ENCODE measurements at regions not wholly inside any gene's neighbourhood (a gene's known extent, or its start where the extent isn't known, plus 50 kb on each side); places are given as distances from the start of the nearest gene placed in this dataset.
A peak's percentile ranks its signal among the peaks of the same experiment; 100 is the strongest.
"Not testable (repeated sequence)": the region's sequence is repeated elsewhere in the genome, so short reads cannot be mapped to it uniquely, and the experiment has no call there.

- no peak for DNase-seq
- intact Hi-C loops (cut with DNase I), result no loop called here
These were observed 105.8 kb upstream of the SPOPL start for GRCh38 chr2:138395565-138396306.

GRCh38 chr2:138396843-138397242 is 104.7 kb upstream of the SPOPL start:
- no peak for DNase-seq
- intact Hi-C loops (cut with DNase I), result no loop called here

DNA sequence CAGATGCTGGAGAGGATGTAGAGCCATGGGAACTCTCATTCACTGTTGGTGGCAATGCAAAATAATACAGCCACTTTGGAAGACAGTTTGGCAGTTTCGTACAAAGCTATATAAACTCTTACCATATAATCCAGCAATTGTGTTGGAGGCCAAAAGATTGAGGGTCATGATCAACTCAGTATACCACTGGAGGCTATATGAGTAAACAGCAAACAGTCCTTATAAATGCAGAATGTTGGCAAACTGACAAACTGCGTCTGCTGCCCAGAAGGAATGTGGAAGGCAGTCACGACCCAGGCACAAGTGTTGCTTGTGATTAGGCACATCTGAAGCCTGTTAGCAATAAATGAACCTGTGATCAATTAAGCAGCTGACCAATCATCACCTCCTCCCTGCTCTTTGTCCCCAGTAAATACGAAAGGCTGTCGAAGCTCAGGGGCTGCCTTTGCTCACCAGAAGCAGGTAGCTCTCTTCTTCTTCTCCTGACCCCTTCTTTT is 98.1 kb upstream of the SPOPL start:
- intact Hi-C loops (cut with DNase I), result no loop called here
- DNase-seq, result no peak

DNA sequence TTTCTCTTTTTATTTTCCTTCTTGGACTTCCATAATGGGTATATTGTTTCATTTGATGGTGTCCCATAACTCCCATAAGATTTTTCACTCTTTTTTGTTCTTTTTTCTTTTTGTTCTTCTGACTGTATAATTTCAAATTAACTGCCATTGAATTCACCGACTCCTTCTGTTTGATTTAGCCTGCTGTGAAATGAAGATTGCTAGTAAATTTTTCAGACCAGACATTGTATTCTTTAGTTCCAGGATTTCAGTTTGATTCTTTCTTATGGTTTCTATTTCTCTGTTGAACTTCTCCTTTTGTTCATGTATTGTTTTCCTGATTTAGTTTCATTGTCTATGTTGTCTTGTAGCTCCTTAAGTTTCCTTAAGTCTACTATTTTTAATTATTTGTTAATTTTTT is 87.6 kb upstream of the SPOPL start:
- DNase-seq, result no peak
- intact Hi-C loops (cut with DNase I), result no loop called here

DNA sequence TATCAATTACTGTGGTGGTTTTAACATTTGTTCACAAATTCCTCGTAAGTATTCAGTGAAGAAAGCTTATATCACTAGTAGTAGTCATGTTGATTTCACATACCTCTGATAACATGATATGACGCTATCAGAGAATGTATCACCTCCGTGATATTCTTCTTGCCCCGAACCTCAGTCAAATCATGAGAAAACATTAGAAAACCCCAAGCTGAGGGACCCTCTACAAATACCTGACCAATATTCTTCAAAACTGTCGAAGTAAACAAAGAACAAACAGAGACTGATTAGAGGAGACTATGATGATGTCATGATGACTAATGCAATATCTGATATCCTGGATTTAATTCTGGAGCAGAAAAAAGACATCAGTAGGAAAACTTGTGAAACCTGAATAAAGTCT is 85.6 kb upstream of the SPOPL start:
- intact Hi-C loops (cut with DNase I), result no loop called here
- DNase-seq, result no peak

DNA sequence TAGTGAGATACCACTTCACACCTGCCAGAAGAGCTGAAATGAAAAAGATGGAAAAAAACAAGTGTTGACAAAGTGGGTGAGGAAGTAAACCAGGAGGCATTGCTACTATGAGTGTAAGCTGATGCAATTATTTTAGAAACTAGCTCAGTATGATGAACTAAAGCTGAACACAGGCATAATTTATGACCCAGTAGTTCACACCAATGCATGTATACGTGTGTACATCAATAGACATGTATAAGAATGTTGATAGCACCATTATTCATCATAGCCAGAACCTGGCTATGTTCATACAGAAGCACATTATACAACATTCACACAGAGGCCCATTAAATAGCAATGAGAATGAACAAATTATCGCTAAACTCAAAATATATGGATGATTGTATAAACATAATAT is 83.1 kb upstream of the SPOPL start:
- intact Hi-C loops (cut with DNase I), result no loop called here
- DNase-seq, result no peak

GRCh38 chr2:138421315-138421970 is 80.1 kb upstream of the SPOPL start:
- no peak for DNase-seq
- intact Hi-C loops (cut with DNase I), result no loop called here

DNA sequence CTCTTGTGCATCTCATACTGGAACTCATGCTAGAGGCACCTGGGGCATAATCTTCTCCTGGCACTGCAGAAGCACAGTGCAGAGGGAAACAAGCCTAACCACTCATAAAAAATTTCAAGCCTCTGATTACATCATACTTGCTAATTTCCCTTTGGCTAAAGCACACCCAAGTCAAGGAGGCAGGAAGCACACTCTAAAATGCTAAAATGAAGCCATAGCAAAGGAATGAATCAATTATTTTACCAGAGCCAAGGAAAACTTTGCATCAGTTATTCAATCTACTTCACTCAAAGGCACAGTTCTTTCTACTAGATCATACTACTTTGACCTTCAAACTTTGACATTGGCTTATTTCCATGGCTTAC is 79.6 kb upstream of the SPOPL start:
- intact Hi-C loops (cut with DNase I), result no loop called here

GRCh38 chr2:138423198-138423597 is 78.4 kb upstream of the SPOPL start:
- intact Hi-C loops (cut with DNase I), result no loop called here
- no peak for DNase-seq

More for the DNA sequence above, 79.6 kb upstream of the SPOPL start:
- DNase-seq, result no peak

DNA sequence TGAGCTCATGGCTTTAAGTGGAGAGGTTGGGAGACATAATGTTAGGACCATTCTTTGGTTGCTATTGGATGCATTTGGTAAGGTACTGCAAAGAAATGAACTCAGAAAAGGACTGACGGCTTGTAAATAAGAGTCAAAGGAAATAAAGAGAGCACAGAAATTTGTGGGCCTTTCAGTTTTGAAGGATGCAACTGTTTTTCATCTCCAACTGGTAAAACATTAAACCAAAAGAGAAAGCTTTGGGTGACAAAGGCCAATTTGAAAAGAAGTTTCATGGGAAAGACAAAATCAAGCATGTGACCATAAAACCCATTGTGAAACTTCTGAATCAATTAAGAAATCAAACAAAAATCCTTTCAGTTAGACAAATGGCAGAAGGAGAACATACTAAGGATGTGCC is 77.8 kb upstream of the SPOPL start:
- intact Hi-C loops (cut with DNase I), result no loop called here
- DNase-seq, result no peak

- no peak for DNase-seq
- intact Hi-C loops (cut with DNase I), result no loop called here
These were observed 77.0 kb upstream of the SPOPL start for GRCh38 chr2:138424436-138425140.

DNA sequence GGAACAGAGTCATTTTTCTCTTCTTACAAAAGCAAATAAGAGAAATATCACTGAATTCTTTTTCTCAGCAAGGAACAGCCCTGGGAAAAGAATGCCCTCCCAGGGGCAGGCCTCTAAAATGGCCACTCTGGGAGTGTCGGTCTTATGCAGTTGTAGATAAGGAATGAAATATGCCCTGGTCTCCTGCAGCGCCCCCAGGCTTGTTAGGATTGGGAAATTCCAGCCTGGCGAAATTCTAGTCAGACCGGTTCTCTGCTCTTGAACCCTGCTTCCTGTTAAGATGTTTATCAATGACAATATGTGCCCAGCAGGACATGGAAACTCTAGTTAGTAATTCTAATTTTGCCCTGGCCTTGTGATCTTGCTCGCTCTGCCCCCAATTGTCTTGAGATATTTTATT is 75.5 kb upstream of the SPOPL start:
- intact Hi-C loops (cut with DNase I); DNase-seq: not testable (repeated sequence)

- intact Hi-C loops (cut with DNase I), result no loop called here
- DNase-seq, result no peak
These were observed 72.7 kb upstream of the SPOPL start for GRCh38 chr2:138428710-138429440.

- DNase-seq, result no peak
- intact Hi-C loops (cut with DNase I), result no loop called here
These were observed 71.4 kb upstream of the SPOPL start for GRCh38 chr2:138430181-138430580.

DNA sequence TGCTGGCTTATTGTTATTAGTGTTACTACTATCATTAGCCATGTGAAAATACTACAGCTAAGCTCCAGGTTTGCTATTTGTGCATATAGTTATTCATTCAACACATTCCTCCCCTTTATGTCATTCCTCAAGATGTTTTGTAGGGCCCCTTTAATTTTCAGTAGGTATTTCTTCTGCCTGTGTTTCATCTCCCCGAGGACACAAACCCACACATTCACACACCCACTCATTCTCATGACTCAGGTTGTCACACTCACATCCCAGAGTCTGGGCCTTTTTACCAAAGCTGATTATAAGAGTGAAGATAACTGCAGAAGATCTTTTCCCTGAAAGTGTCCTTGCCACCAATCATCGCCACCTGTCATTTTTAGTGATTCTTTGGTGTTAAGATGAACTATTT is 68.6 kb upstream of the SPOPL start:
- intact Hi-C loops (cut with DNase I), result no loop called here
- DNase-seq, result peak in 35 of 42 donors; percentile 6 to 77 (median 42)

DNA sequence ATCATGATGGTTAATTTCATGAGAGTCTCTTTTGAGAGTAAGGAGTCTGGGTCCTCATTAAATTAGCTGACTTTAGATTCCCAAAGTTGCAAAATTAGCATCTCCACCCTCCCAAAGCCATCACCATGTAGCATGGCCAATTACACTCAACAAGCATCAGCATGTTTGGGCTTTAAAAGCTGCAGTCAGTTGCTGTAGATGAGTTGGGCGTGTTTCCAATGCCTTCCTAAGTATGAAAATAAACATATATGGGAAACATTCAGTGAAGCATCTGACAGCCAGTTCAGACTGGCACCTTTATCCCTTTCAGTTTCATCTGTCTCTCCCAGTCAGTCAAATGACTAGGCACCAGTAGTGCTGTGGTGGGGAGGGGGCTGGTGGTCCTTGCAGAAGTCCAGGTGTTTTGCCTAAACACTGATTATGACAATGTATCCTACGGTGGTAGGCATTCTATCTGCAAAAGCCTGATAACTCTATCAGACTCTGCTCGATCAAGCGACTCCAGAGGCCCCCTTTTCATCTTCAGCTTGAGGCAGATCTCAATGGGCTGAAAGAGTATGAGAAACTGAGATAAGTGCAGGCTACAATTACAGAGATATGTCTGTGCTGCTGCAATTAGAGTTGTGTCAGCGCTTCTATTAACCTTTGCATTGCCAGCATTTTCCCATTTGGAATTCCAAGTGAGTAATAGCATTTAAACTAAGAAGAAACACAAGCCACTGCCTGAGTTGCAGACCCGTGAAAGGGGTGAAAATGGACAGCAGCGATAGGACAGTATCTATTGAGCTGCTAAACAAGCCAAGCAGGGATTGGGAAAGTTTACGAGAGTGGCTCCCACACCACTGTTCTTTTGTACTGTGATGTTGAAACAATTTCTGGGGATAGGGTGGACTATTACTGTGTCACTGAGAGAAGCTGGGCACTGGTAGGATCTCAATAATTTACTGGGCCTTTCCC is 67.3 kb upstream of the SPOPL start:
- intact Hi-C loops (cut with DNase I), result no loop called here

DNA sequence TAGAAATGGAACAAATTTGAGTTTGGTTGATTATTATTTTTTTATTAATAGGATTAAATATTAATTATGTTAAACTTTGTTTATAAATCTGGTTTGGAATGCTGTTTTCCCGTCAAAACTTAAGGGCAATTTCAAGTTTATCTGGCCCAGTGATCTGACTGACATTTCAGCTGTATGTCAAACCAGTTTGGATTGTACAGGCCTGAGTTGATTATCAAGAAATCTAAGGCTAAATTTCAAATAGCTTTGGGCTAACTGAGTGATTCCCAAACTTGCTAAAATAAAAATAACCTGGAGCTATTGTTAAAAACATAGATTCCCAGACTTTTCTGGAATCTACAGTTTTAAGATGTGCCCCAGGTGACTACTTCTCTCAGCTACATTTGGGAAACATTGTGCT is 65.9 kb upstream of the SPOPL start:
- intact Hi-C loops (cut with DNase I), result no loop called here
- no peak for DNase-seq

More for the DNA sequence above, 67.3 kb upstream of the SPOPL start:
- no peak for DNase-seq

DNA sequence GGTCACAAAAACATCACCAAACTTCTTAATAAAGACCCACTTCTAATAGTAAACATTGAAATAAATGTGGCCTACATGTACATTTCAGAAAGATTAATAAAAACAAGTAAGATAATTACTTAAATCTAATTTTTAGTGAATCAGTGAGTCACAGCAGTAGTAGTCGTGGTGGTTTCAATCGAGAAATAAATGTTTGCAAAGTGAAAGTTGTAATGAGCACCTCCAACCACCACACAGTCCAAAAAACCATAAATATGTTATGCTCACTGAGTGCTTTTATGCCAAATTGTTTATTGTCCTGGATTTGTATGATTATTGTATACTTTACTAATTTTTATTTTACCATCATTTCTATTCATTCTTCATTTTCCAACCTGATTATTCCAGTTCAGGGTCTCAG is 61.8 kb upstream of the SPOPL start:
- intact Hi-C loops (cut with DNase I), result no loop called here
- DNase-seq, result no peak

DNA sequence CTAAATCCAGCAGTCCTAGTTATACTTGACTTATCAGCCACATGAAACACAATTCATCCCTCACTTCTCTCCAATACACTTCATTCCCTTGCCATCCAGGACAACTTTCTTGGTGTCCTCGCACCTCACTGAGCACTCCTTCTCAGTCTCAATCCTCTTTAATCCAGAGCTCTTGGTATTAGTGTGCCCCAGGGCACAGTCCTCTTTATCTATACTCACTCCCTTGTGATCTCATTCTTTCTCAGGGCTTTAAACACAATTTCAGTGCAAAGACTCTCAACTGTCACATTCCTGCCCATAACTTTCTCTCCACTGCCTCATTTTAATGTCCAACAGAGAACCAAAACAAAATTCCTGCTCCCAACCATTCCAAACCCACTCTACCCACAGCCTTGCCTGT is 60.8 kb upstream of the SPOPL start:
- intact Hi-C loops (cut with DNase I), result no loop called here
- no peak for DNase-seq

Measured in head of caudate nucleus (tissue), 42 donors.